ENCODE measurements at regions not wholly inside any gene's neighbourhood (a gene's known extent, or its start where the extent isn't known, plus 50 kb on each side); places are given as distances from the start of the nearest gene placed in this dataset.

- intact Hi-C loops (cut with DNase I; ENCODE audit: low total_unique reads): no loop called here
- 98 to 99% methylated on average over 2 of the region's 2 CpGs for WGBS, 2 donors
- no peak for DNase-seq (ENCODE audit: low spot score in 2 of 2)
- TF ChIP-seq POLR2A (IDR thresholded peaks at IDR 0.05) (no peak), CTCF (IDR thresholded peaks at IDR 0.05) (no peak)
- no peak overlapping the region for H3K4me3 ChIP-seq (ENCODE audit: low read depth, poor library complexity, severe bottlenecking)
Observed at GRCh38 chr6:19454721-19455392, 382.3 kb upstream of the ID4 start.

- DNase-seq (ENCODE audit: low spot score in 2 of 2): no peak
- TF ChIP-seq CTCF (IDR thresholded peaks at IDR 0.05) (no peak), POLR2A (IDR thresholded peaks at IDR 0.05) (no peak)
- WGBS, 2 donors: 53 to 60% methylated on average over 2 of the region's 2 CpGs
- intact Hi-C loops (cut with DNase I; ENCODE audit: low total_unique reads): no loop called here
- no peak overlapping the region for H3K4me3 ChIP-seq (ENCODE audit: low read depth, poor library complexity, severe bottlenecking)
Observed at GRCh38 chr6:19463250-19463649, 373.9 kb upstream of the ID4 start.

- 92 to 93% methylated on average over 5 of the region's 5 CpGs for WGBS, 2 donors
- no peak overlapping the region for H3K4me3 ChIP-seq (ENCODE audit: low read depth, poor library complexity, severe bottlenecking)
- TF ChIP-seq POLR2A (IDR thresholded peaks at IDR 0.05) (no peak), CTCF (IDR thresholded peaks at IDR 0.05) (no peak)
- no peak for DNase-seq (ENCODE audit: low spot score in 2 of 2)
- intact Hi-C loops (cut with DNase I; ENCODE audit: low total_unique reads): no loop called here
Observed at GRCh38 chr6:19463925-19464324, 373.2 kb upstream of the ID4 start.

- no peak for DNase-seq (ENCODE audit: low spot score in 2 of 2)
- intact Hi-C loops (cut with DNase I; ENCODE audit: low total_unique reads): no loop called here
- WGBS, 2 donors: 73 to 81% methylated on average over 10 of the region's 10 CpGs
- H3K4me3 ChIP-seq (ENCODE audit: low read depth, poor library complexity, severe bottlenecking): no peak overlapping the region
- TF ChIP-seq POLR2A (IDR thresholded peaks at IDR 0.05): no peak
- TF ChIP-seq CTCF (IDR thresholded peaks at IDR 0.05): no peak
Observed at GRCh38 chr6:19465256-19465655, 371.9 kb upstream of the ID4 start.

GRCh38 chr6:19465760-19466159 lies 371.4 kb upstream of the ID4 start:
- no peak for TF ChIP-seq CTCF (IDR thresholded peaks at IDR 0.05)
- TF ChIP-seq POLR2A (IDR thresholded peaks at IDR 0.05): no peak
- DNase-seq (ENCODE audit: low spot score in 2 of 2): no peak

GRCh38 chr6:19470333-19470732 lies 366.8 kb upstream of the ID4 start:
- no peak for DNase-seq (ENCODE audit: low spot score in 2 of 2)
- no peak overlapping the region for H3K4me3 ChIP-seq (ENCODE audit: low read depth, poor library complexity, severe bottlenecking)
- TF ChIP-seq POLR2A (IDR thresholded peaks at IDR 0.05) (no peak), CTCF (IDR thresholded peaks at IDR 0.05) (no peak)
- 78 to 81% methylated on average over 7 of the region's 7 CpGs for WGBS, 2 donors
- intact Hi-C loops (cut with DNase I; ENCODE audit: low total_unique reads): no loop called here

More at GRCh38 chr6:19465760-19466159, 371.4 kb upstream of the ID4 start:
- intact Hi-C loops (cut with DNase I; ENCODE audit: low total_unique reads): no loop called here
- 18 to 30% methylated on average over 3 of the region's 3 CpGs for WGBS, 2 donors
- H3K4me3 ChIP-seq (ENCODE audit: low read depth, poor library complexity, severe bottlenecking): no peak overlapping the region

Data from lower leg skin (tissue), 4 donors.